ENCODE measurements at regions not wholly inside any gene's neighbourhood (a gene's known extent, or its start where the extent isn't known, plus 50 kb on each side); places are given as distances from the start of the nearest gene placed in this dataset.
"Not testable (repeated sequence)": the region's sequence is repeated elsewhere in the genome, so short reads cannot be mapped to it uniquely, and the experiment has no call there.

DNA sequence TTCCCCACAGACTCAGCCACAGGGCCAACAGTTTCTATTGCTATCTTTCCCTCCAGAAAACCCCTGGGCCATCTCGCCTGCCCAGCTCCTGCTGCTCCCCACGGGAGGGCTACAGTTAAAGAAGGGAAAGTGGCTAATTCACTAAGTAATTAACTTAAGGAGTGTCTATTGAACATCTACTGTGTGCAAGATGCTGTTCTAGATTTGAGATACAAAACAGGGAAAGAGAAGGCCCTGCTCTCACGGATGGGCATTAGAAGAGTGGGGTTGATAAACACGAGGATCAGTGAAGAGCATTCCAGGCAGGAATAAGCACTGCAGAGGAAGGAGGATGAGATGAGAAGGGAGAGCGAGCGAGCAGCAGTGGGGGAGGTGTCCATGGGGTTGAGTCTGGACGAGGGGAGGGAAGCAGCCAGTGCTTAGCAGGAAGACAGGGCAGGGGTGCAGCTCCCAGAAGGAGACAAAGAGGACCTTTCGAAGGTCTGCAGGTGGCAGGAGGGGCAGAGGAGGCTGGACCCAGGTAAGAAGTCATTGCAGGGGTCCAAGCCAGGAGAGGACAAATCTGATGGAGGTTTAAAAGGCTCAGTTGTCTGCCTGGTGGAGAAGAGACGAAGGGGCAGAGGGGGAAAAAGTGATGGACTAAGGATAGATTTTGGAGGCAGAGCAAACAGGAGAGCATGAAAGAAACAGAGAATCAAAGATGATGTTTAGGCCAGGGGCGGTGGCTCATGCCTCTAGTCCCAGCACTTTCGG, 64.7 kb downstream of the KLF15 start:
- peak; percentile 4 for DNase-seq (ENCODE audit: low spot score)

DNA sequence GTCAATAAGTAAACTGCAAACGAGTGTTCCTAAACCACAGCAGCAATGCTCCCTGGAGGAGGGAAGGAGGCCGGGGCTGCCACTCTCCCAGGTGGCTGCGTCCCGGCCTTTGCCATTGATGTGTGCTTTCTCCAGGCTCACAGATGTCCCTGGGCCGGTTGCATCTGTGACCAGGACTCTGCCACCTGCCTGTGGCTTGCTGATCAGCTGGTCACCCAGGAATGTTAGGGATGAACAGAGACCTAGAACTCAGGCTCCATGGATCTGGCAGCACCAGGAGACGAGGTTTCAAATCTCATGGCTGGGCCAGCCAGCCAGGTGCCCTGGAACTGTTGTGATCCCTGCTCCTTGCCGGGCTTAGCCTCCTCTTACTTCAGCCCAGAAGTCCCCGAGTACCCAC, 65.7 kb downstream of the KLF15 start:
- peak; percentile 5 for DNase-seq (ENCODE audit: low spot score)

DNA sequence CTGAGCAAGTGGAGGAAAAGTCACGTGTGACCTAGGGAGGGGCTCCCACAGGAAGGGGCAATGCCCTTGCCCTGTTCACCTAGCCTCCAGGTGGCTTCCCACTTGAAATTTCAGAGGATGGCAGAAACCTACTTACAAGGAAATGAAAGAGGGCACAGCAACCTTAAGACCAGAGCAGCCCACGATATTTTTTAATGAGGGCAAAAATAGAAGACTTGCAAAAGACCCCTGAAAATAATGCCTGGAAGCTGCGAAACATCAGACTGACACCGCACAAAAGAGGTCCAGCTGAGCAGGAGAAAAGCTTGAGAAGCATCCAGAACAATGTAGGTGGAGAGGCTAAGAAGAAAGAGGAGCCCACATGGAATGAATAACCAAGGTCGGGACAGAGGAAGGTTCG, 66.1 kb downstream of the KLF15 start:
- peak; percentile 6 for DNase-seq (ENCODE audit: low spot score)

DNA sequence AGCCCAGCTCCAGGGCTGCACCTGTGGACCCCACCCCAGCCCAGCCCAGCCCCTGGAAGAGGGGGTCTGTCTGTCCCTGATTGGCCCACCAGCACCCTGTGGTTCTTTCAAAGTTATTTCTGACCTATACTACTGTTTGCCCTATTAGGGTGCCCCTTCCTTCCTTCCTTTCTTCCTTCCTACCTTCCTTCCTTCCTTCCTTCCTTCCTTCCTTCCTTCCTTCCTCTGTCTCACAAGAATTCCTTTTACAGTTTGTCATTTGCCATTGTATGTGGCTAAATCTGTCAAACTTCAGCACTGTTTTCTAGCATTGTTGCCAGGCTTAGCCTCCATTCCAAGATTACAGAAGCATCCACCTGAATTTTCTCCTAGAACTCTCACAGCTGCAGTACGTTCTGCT, 66.9 kb downstream of the KLF15 start:
- peak; percentile 2 for DNase-seq (ENCODE audit: low spot score)

DNA sequence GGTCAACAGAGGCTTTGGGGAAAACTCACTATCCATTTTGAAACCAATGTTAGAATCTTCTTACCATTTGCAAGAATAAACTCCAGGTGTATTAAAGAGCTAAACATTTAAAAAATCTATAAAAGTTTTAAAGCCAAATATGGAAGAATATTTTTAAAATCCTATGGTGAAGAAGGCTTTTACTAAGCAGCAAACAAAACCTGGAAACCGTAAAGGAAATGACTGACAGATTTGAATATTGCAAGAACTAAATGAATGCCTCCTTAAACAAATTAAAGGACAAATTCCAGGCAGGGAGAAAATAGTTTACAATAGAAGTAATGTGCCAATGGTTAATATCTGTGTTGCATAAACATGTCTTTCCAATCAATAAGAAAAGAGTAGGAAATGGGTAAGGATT, 68.1 kb downstream of the KLF15 start:
- no peak for DNase-seq (ENCODE audit: low spot score)

DNA sequence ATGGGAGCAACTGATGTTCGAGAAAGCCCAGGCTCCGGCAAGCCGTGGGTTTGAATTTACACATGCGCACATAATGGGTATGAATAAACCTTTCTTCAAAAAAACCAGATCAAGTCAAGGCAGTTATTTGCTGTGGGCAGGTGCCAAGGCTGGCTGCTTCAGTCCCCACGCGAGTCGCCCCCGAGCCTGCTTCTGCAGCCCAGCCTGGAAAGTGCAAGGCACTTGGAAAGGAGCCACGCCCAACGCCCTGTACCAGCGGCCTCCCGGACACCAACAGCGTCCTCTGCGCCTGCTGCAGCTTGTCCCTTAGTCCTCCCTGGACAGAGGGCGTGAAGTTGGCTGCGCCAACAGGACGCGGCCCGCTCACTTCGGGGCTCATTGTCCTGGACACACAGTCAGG, 68.9 kb downstream of the KLF15 start:
- peak; percentile 22 for DNase-seq (ENCODE audit: low spot score)

DNA sequence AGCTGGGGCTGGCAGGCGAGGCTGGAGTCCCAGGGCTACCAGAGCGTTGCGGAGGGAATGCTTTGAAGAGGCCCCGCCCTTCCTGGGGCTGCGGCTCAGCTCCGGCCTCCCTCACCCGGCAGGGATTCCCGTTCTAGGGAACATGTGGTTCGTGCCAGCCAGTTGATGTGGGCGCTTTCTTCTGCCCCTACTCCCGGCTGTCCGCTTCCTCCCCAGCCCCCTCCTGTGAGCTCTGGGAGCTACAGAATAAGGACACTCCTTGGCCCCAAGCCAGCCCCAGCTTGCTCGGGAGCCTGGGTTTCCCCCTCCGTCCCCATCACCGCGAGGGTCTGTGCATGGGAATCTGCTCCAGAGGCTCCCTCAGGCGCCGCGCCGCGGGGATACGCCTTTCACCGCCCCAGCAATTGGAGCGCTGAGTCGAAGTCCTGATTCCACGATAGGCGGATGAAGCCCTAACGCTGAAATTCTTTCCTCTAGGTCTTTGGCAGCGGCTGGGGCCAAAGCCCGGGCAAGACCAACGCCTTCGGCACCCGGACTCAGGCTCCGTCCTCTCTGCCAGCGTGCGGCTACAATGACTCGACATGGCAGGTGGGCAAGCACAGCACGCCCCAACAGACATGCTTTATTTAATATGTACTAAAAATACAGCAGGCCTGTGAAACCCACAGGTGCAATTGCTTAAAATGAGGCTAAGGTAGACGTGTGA, 69.5 kb downstream of the KLF15 start:
- peak; percentile 49 for DNase-seq (ENCODE audit: low spot score)

DNA sequence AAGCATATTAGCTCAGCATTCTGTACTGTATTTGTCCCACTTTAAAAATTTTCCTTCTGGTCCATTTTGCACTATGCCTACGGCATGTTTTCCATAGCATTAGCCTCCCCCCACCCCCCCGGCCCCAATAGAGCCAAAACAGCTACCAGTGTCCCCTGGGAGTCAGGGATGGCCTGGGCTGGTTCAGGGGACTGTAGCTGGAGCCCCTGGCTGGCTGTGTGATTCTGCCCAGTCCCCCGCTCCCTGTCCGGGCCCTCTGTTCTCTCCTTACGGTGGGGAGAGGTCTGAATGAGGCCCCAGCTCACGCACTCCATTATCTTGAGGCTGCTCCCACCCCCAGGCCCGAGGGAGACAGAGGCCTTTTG, 70.1 kb downstream of the KLF15 start:
- DNase-seq (ENCODE audit: low spot score), result no peak

DNA sequence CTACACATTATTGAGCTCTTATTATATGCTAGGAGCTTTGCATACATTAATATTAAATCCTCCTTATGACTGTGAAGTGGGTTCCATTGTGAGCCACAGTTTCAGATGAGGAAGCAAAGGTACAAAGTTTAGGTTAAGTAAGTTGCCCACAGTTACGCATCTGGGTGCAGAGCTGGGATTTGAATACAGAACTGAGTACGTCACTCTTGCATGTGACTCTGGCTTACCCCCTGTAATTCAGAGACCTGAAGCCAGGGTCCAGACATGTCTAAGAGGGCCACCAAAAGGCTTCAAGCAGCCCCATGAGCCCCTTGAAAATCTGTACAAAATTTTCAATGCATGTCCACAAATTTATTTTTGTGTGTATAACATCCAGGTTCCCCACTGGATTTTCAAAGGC, 71.8 kb downstream of the KLF15 start:
- DNase-seq (ENCODE audit: low spot score), result peak; percentile 1

DNA sequence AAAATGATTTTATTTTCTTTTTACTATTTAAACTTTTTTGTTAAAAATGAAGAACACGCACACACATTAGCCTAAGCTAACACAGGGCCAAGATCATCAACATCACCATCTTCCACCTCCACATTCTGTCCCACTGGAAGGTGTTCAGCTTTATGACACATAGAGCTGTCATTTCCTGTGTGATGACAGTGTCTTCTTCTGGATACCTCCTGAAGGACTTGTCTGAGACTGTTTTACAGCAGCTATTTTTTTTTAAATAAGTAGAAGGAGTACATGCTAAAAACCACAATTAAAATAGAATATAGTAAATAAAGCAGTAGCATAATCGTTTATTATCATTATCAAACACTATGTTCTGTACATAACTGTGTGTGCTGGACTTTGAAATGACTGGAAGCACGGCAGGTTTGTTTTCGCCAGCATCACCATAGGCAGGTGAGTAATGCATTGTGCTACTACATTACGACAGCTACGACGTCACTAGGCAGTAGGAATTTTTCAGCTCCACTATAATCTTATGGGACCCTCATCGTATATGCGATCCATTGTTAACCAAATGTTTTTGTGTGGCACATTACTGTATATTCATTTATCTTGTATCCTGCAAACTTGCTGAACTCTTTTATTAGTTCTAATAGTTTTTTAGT, 72.8 kb downstream of the KLF15 start:
- no peak for DNase-seq (ENCODE audit: low spot score)

DNA sequence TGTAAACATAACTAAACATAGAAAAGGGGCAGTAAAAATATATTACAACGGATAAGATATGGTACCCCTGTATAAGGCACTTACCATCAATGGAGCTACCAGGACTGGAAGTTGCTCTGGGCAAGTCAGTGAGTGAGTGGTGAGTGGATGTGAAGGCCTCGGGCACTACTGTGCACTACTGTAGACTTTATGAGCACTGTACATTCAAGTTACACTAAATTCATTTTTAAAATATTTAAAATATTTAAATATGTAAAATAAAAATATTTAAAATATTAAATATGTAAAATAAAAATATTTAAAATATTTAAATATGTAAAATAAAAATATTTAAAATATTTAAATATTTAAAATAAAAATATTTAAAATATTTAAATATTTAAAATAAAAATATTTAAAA, 73.6 kb downstream of the KLF15 start:
- DNase-seq (ENCODE audit: low spot score), result not testable (repeated sequence)

DNA sequence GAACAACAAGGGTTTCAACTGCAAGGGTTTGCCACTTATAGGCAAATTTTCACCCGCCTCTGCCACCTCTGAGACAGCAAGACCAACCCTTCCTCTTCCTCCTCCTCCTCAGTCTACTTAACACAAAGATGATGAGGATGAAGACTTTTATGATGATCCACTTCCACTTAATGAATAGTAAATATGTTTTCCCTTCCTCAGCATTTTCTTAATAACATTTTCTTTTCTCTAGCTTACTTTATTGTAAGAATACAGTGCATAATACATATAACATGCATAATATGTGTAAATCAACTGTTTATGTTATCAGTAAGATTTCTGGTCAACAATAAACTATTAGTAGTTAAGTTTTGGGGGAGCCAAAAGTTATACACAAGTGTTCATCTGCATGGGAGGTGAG, 77.4 kb downstream of the KLF15 start:
- no peak for DNase-seq (ENCODE audit: low spot score)

DNA sequence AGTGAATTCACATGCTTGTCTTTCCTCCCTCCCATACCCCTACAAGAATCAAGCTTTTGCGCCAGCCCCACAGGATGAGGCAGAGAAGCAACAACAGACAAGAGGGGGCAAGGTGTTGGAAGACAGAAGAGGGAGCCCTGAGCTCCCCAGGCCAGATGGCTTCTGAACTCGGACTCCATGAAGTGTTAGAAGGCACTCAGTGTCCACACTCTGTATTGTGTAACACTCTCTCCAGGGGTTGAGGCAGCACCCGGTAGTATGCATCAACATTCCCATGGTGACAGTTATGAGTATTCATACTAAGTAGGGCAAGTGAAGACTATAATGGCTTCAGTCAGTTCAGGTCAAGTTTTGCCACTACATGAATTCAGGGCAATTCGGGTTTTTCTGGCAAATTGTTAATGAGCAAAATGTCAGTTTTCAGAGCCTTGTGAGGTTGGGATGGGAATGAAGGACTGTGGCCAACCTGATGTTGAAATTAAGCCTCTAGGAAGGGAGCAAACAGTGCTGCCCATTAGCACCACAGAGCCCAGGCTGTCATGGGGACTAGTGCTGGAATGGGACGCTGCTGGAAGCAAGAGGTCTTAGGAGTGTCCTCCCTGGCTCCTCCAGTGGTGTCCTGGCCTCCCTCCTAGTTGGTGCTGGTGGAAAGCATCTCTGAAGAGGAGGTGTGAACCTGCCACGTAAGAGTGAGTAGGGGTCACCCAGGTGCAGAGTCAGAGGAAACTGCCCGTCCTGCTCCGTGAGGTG, 79.4 kb downstream of the KLF15 start:
- peak; percentile 6 for DNase-seq (ENCODE audit: low spot score)

DNA sequence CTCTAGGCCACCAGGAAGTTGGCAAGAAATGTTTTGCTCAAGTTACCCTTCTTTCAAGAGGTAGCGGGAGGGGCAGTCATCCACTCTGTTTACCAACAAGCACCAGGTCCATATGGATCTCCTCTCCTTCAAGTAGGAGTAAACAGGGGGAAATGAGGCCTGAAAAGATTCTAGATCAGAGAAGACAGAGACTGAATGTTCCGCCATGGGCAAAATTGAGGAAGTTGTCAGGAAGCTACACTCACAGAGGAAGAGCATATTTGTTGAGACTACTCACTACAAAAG, 81.6 kb downstream of the KLF15 start:
- DNase-seq (ENCODE audit: low spot score), result no peak

DNA sequence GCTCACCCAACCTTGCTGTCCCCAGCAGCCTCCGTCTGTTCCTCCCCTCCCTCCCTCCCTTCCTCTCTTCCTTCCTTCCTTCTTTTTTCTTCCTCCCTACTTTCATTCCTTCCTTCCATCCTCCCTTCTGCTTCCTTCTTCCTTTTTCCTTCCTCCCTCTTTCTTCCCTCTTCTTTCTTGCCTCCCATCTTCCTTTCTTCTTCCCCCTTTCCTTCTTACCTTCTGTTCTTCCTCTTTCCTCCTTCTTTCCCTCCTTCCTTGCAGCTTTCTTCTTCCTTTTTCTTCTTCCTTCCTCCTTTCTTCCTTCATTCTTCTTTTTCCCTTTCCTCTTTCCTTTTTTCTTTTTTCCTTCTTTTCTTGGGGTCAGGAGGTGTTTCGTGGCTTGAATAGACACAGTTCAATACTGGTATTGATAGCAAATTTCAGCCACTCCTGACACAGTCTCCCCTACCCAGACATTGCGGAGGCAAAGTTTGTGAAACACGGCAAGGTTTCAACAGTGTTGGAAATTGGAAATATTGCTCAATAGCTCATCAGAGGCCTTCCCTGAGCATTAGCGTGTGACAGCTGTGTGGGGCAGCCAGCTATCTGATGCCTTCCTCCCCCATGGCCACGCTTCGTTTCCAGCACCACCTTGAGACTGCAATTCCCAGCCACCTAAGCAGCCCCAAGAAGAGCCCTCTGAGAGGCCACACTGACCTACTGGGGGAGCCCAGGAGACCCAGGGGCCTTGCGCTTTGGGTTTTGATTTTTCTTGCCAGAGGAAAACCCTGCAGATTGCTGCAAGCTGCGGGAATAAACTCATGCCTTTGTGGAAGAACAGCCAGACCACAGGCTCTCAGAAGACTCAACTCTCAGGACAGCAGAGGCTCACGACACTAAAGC, 82.2 kb downstream of the KLF15 start:
- DNase-seq (ENCODE audit: low spot score), result no peak

DNA sequence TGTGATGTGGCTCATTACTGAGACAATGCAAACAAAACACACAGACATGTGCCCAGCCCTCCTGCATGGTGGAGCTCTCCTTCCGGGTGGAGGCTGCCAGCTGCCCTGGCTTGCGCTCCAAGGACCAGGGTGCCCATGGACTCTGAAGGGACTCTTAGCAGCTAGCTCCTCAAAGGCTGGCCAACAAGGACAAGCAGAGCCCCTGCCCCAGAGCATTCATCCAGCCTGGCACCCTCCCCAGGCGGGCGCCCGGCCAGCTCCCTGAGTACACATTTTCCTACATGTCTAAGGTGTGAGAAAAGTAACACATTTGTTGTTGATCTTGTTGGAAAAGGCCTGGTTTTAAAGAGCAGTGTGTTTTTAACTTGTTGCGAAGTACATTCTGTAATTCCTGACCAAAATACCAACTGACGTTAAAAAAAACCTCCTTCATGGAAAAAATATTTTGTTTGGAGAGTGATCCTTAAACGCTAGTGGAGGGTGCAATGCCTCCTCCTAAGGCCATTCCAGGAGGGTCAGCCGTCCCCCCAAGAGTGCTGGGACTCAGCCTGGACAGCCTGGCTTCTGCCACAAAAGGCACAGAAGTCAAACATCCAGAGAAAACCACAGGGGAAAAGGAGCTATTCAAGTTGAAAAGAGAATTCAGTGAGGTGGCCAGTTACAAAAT, 86.9 kb downstream of the KLF15 start:
- DNase-seq (ENCODE audit: low spot score), result peak; percentile 81

DNA sequence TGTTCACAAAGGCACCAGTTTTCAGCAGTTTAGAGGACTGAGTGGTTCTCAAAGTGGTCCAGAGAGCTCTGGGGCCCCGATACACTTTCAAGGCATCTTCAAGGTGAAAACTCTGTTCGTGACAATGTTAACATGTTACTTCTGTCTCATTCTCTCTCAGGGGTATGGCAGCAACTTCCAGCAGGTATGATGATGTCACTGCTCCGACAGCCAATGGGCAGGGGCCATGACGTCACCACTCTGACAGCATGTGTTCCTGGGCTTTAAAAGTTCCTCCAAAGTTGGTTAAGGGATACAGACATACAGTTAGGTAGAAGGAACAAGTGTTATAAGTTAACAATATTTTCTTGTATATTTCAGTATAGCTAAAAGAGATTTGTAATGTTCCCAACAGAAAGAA, 87.9 kb downstream of the KLF15 start:
- no peak for DNase-seq (ENCODE audit: low spot score)

DNA sequence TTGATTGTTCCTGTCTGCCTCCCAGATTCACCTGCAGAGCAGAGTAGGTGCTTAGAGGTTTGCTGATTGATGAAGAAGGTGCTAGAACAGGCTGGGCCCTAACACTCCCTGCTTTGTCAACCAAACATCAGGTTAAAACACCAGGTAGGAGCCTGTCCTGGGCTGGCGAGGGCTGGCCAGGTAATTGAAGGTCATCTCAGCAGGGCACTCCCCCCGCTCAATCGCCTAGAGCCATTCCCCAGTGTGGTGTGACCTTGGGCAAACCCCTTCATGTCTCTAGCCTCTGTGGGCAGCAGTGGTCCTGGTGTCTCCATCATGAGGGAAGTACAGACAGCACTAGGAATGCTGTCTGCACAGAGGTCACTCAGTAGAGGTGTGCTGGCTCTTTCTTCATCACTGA, 88.3 kb downstream of the KLF15 start:
- no peak for DNase-seq (ENCODE audit: low spot score)

DNA sequence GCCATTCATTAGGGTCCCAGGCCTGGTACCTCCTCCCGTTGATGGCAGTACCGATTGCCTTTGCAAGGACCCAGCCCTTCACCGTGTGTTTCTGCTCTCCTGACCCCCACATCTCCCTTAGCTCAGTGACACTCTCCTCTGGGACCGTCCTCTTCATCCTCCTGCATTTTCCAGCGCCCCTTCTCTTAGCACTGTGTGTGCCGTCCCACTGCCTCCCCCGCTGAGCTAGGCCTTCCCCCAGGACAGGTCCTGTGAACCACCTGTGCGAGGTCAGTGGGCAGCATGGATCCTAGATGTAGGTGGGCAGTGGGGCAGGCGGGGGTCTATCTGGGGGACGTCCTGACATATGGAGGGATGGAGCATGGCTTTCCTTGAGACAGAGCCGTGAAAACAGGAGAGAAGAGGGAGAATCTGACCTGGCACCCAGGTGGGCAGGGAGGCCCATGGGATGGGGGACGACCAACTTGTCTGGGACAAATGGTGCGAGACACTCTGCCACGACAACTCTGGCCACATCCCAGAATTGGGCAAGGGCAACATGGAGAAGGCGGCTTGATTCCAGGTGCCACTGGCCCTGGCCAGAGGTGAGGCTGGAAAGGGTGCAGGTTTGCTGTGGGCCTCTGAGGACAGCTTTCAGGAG, 87.7 kb upstream of the ALDH1L1 start:
- no peak for DNase-seq (ENCODE audit: low spot score)

DNA sequence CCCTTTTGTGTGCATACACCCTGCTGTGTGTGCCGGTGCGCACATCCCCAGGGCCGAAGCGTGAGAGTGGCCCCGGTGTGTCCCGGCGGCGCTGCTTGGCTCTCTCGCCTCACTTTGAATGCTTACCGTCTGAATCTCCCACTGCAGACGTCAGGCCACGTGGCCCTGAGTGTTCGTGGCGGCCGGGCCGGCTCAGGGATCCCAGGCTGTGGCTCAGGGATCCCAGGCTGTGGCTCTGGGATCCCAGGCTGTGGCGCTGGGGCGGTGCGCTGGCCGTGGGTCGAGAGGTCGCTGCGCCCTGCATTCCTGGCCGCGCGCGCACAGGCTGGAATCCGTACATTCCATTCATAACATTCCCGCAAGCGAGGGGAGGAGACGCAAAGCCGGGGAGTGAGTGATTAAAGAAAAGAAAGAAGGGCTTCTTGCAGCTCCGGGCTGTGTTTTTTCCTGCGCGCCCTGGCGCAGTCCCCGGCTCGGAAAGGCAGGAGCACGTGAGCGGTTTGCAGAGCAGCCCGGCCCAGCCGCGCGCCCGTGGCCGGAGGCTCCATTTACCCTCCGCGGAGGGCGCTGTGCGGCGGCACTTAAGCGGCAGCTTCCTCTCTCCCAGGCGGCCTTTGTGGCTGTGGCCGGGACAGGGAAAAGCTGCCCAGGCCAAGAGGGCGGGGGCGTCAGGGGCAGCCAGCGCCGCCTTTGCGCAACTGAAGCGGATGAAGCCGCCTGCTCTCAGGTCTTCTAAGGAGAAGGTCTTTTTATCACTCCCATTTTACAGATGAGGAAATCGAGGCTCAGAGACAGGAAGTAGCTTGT, 87.0 kb upstream of the ALDH1L1 start:
- DNase-seq (ENCODE audit: low spot score), result peak; percentile 84
